ENCODE measurements at regions not wholly inside any gene's neighbourhood (a gene's known extent, or its start where the extent isn't known, plus 50 kb on each side); places are given as distances from the start of the nearest gene placed in this dataset.

GRCh38 chr2:66212749-66213148 lies 222.2 kb upstream of the MEIS1 start:
- TF ChIP-seq MYC (IDR thresholded peaks at IDR 0.05; ENCODE audit: low read depth, low read length) (no peak), CTCF (IDR thresholded peaks at IDR 0.05; ENCODE audit: low read depth, low read length) (no peak), POLR2A (IDR thresholded peaks at IDR 0.05; ENCODE audit: extremely low read depth, insufficient read length) (no peak)
- TF ChIP-seq, protein P1, sequence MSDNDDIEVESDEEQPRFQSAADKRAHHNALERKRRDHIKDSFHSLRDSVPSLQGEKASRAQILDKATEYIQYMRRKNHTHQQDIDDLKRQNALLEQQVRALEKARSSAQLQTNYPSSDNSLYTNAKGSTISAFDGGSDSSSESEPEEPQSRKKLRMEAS (IDR thresholded peaks at IDR 0.05; ENCODE audit: low read depth, low read length), result no peak
- H3K4me3 ChIP-seq (ENCODE audit: low read depth, low read length), result no peak overlapping the region
- DNase-seq (ENCODE audit: low read depth), result no peak

- DNase-seq (ENCODE audit: low read depth), result no peak
- no peak for TF ChIP-seq CTCF (IDR thresholded peaks at IDR 0.05; ENCODE audit: low read depth, low read length)
- TF ChIP-seq MYC (IDR thresholded peaks at IDR 0.05; ENCODE audit: low read depth, low read length), result no peak
- TF ChIP-seq, protein P1 (IDR thresholded peaks at IDR 0.05; ENCODE audit: low read depth, low read length), result no peak
- no peak for TF ChIP-seq POLR2A (IDR thresholded peaks at IDR 0.05; ENCODE audit: extremely low read depth, insufficient read length)
- H3K4me3 ChIP-seq (ENCODE audit: low read depth, low read length), result no peak overlapping the region
Measured at GRCh38 chr2:66202586-66202985, 232.3 kb upstream of the MEIS1 start.

DNA sequence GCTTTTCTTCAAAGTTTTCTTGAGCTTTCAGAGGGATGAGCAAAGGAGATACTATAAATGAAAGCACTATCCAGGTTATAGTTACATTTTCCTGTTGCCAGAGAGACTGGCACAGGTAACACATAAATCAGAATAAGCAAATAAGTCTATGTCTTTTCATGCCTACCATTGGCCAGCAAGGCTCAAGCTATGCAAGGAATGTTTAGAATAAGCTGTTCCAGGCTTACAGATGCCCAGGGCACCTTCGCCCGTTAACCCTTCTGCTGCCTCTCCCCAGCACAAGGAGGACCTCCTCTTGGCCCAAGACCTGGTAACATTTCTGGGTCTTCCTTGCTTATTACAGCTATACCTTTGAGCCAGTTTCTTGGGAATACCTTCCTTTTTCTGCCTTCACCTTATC lies 233.7 kb upstream of the MEIS1 start:
- TF ChIP-seq MYC (IDR thresholded peaks at IDR 0.05; ENCODE audit: low read depth, low read length) (no peak), CTCF (IDR thresholded peaks at IDR 0.05; ENCODE audit: low read depth, low read length) (no peak), POLR2A (IDR thresholded peaks at IDR 0.05; ENCODE audit: extremely low read depth, insufficient read length) (no peak)
- H3K4me3 ChIP-seq (ENCODE audit: low read depth, low read length), result no peak overlapping the region
- DNase-seq (ENCODE audit: low read depth), result no peak

DNA sequence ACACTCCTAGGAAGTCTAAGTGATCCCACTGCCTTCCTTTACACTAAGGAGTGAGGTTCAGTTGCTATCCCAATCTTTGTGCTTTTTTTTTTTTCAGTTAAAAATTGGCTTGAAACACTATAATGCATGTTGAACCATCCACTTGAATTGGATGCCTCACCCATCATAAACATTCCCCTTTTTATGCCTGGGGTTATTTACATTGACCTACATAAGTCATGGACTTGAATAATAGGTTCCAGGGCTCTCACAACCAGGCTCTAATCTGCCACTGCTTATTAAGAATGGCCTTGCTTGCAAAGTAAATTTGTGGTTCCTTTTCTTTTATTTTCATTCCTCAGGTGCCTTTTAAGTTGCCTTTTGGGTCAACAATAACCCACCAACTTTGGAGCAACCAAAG lies 236.1 kb upstream of the MEIS1 start:
- no peak for DNase-seq (ENCODE audit: low read depth)
- H3K4me3 ChIP-seq (ENCODE audit: low read depth, low read length), result no peak overlapping the region
- TF ChIP-seq MYC (IDR thresholded peaks at IDR 0.05; ENCODE audit: low read depth, low read length) (no peak), POLR2A (IDR thresholded peaks at IDR 0.05; ENCODE audit: extremely low read depth, insufficient read length) (no peak), CTCF (IDR thresholded peaks at IDR 0.05; ENCODE audit: low read depth, low read length) (no peak)
- TF ChIP-seq, protein P1 (IDR thresholded peaks at IDR 0.05; ENCODE audit: low read depth, low read length), result no peak

DNA sequence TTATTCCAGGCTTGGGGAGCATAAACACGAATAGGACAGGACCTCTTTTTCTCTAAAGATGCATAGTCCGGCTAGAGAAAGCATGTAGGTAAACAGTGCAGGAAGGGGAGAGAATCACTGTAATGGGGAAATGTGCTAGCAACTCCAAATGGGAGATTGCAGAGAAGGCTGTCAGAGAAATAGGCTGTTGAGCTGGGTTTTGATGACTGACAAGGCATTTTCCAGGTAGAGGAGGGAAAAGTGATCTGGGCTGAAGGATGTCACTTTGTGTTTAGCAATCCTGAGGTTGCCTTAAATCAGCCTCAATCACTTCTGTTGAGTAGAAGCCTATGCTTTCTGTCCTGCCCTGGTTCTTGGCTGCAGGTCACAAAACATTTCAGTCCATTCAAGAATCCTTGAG lies 242.0 kb upstream of the MEIS1 start:
- no peak for DNase-seq (ENCODE audit: low read depth)
- TF ChIP-seq POLR2A (IDR thresholded peaks at IDR 0.05; ENCODE audit: extremely low read depth, insufficient read length) (no peak), MYC (IDR thresholded peaks at IDR 0.05; ENCODE audit: low read depth, low read length) (no peak), CTCF (IDR thresholded peaks at IDR 0.05; ENCODE audit: low read depth, low read length) (no peak)
- TF ChIP-seq, protein P1 (IDR thresholded peaks at IDR 0.05; ENCODE audit: low read depth, low read length), result no peak
- no peak overlapping the region for H3K4me3 ChIP-seq (ENCODE audit: low read depth, low read length)

GRCh38 chr2:66191311-66191710 lies 243.6 kb upstream of the MEIS1 start:
- TF ChIP-seq, protein P1 (IDR thresholded peaks at IDR 0.05; ENCODE audit: low read depth, low read length), result no peak
- TF ChIP-seq MYC (IDR thresholded peaks at IDR 0.05; ENCODE audit: low read depth, low read length), result no peak
- no peak for TF ChIP-seq CTCF (IDR thresholded peaks at IDR 0.05; ENCODE audit: low read depth, low read length)
- no peak for TF ChIP-seq POLR2A (IDR thresholded peaks at IDR 0.05; ENCODE audit: extremely low read depth, insufficient read length)
- DNase-seq (ENCODE audit: low read depth), result no peak
- H3K4me3 ChIP-seq (ENCODE audit: low read depth, low read length), result no peak overlapping the region

Measured in NB4 (cell line).